ENCODE measurements at regions not wholly inside any gene's neighbourhood (a gene's known extent, or its start where the extent isn't known, plus 50 kb on each side); places are given as distances from the start of the nearest gene placed in this dataset.
"Not testable (repeated sequence)": the region's sequence is repeated elsewhere in the genome, so short reads cannot be mapped to it uniquely, and the experiment has no call there.

GRCh38 chr1:67482733-67483482, 52.7 kb upstream of the SERBP1 start:
- no peak for DNase-seq
- intact Hi-C loops (cut with DNase I): no loop called here

- DNase-seq: no peak
- intact Hi-C loops (cut with DNase I): no loop called here
Observed at GRCh38 chr1:67484492-67484891, 54.3 kb upstream of the SERBP1 start.

- intact Hi-C loops (cut with DNase I): no loop called here
Observed at GRCh38 chr1:67485046-67485811, 55.0 kb upstream of the SERBP1 start.

GRCh38 chr1:67489643-67490042, 59.4 kb upstream of the SERBP1 start:
- no peak for DNase-seq
- intact Hi-C loops (cut with DNase I): no loop called here

More at GRCh38 chr1:67485046-67485811, 55.0 kb upstream of the SERBP1 start:
- DNase-seq: no peak

- no peak for DNase-seq
- intact Hi-C loops (cut with DNase I): no loop called here
Observed at GRCh38 chr1:67491280-67491679, 61.1 kb upstream of the SERBP1 start.

GRCh38 chr1:67493148-67493547, 62.9 kb upstream of the SERBP1 start:
- no peak for DNase-seq
- intact Hi-C loops (cut with DNase I): no loop called here

- no peak for DNase-seq
- intact Hi-C loops (cut with DNase I): no loop called here
Observed at GRCh38 chr1:67495327-67495726, 65.1 kb upstream of the SERBP1 start.

GRCh38 chr1:67496329-67496728, 66.1 kb upstream of the SERBP1 start:
- intact Hi-C loops (cut with DNase I): no loop called here
- no peak for DNase-seq

- DNase-seq: peak; percentile 59 to 97 (median 84)
- intact Hi-C loops (cut with DNase I): loop anchor here (1.0 to 10.0 kb wide), 4 partner anchors 76 to 726 kb away; no protein-coding TSS in a partner anchor
Observed at GRCh38 chr1:67500413-67500959, 70.3 kb upstream of the SERBP1 start.

- intact Hi-C loops (cut with DNase I): loop anchor here (10.0 kb wide), 2 partner anchors 79 to 729 kb away; no protein-coding TSS in a partner anchor
Observed at GRCh38 chr1:67503974-67504373, 73.8 kb upstream of the SERBP1 start.

GRCh38 chr1:67513392-67514294, 83.4 kb upstream of the SERBP1 start:
- intact Hi-C loops (cut with DNase I); DNase-seq: not testable (repeated sequence)

More at GRCh38 chr1:67503974-67504373, 73.8 kb upstream of the SERBP1 start:
- no peak for DNase-seq

- intact Hi-C loops (cut with DNase I): no loop called here
- DNase-seq: no peak
Observed at GRCh38 chr1:67514300-67514699, 84.1 kb upstream of the SERBP1 start.

- DNase-seq: no peak
- intact Hi-C loops (cut with DNase I): no loop called here
Observed at GRCh38 chr1:67514786-67515185, 84.6 kb upstream of the SERBP1 start.

- DNase-seq: no peak
- intact Hi-C loops (cut with DNase I): no loop called here
Observed at GRCh38 chr1:67515324-67516080, 85.3 kb upstream of the SERBP1 start.

GRCh38 chr1:67517046-67517445, 86.8 kb upstream of the SERBP1 start:
- DNase-seq: no peak
- intact Hi-C loops (cut with DNase I): no loop called here

GRCh38 chr1:67522001-67522441, 91.8 kb upstream of the SERBP1 start:
- no peak for DNase-seq
- intact Hi-C loops (cut with DNase I): no loop called here

- no peak for DNase-seq
- intact Hi-C loops (cut with DNase I): no loop called here
Observed at GRCh38 chr1:67522793-67523192, 92.6 kb upstream of the SERBP1 start.

GRCh38 chr1:67524143-67525052, 94.2 kb upstream of the SERBP1 start:
- intact Hi-C loops (cut with DNase I): no loop called here
- no peak for DNase-seq
